ENCODE measurements at regions not wholly inside any gene's neighbourhood (a gene's known extent, or its start where the extent isn't known, plus 50 kb on each side); places are given as distances from the start of the nearest gene placed in this dataset.
"Not testable (repeated sequence)": the region's sequence is repeated elsewhere in the genome, so short reads cannot be mapped to it uniquely, and the experiment has no call there.

DNA sequence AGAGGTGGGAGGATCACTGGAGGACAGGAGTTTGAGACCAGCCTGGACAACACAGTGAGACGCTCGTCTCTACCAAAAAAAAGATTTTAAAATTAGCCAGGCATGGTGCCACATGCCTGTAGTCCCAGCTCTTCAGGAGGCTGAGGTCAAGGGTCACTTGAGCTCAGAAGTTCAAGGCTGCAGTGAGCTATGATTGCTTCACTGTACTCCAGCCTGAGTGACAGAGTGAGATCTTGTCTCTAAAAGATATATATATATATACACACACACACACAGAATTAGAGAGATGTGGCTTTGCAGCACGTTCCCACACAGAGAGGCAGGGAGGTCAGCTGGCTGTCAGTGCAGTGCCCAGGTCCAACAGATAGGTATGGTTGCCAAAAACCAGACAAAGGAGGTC lies 363.4 kb downstream of the BCL2L11 start:
- TF ChIP-seq EZH2 (IDR thresholded peaks at IDR 0.05; ENCODE audit: borderline replicate concordance, low read depth, low read length, severe bottlenecking); POLR2AphosphoS5 (IDR thresholded peaks at IDR 0.05; ENCODE audit: insufficient read depth, low read depth, low read length): not testable (repeated sequence)
- TF ChIP-seq, protein P1, sequence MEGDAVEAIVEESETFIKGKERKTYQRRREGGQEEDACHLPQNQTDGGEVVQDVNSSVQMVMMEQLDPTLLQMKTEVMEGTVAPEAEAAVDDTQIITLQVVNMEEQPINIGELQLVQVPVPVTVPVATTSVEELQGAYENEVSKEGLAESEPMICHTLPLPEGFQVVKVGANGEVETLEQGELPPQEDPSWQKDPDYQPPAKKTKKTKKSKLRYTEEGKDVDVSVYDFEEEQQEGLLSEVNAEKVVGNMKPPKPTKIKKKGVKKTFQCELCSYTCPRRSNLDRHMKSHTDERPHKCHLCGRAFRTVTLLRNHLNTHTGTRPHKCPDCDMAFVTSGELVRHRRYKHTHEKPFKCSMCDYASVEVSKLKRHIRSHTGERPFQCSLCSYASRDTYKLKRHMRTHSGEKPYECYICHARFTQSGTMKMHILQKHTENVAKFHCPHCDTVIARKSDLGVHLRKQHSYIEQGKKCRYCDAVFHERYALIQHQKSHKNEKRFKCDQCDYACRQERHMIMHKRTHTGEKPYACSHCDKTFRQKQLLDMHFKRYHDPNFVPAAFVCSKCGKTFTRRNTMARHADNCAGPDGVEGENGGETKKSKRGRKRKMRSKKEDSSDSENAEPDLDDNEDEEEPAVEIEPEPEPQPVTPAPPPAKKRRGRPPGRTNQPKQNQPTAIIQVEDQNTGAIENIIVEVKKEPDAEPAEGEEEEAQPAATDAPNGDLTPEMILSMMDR (IDR thresholded peaks at IDR 0.05; ENCODE audit: extremely low read depth in 1 of 2, insufficient read depth in 1 of 2, low read depth in 1 of 2, low read length in 2 of 2) = not testable (repeated sequence)
